GM20000 (cell line): ENCODE measurements at regions not wholly inside any gene's neighbourhood (a gene's known extent, or its start where the extent isn't known, plus 50 kb on each side); places are given as distances from the start of the nearest gene placed in this dataset.
"Not testable (repeated sequence)": the region's sequence is repeated elsewhere in the genome, so short reads cannot be mapped to it uniquely, and the experiment has no call there.

Experiments
- DNase-seq: peaks from one replicate; pipeline ENCODE4 v3.0.0; 2012; ENCODE audit warnings: low spot score
- CTCF ChIP-seq: IDR thresholded peaks from 2 replicates; pipeline ENCODE4 v1.5.1; 2012; ENCODE audit warnings: mild to moderate bottlenecking, control low read depth; ENCODE audit errors: extremely low read depth, missing control alignments

DNA sequence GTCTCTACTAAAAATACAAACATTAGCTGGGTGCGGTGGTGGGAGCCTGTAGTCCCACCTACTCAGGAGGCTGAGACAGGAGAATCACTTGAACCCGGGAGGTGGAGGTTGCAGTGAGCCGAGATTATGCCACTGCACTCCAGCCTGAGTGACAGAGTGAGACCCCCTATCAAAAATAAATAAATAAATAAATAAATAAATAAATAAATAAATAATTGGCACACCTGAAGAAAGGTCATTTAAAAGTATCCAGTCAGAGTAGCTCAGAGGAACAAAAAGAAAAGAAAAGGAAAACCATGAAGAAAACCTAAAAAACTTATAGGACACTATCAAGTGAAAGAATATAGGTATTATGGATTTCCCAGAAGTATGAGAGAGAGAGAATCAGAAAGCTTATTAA, 330.1 kb upstream of the AR start:
- not testable (repeated sequence) for DNase-seq

DNA sequence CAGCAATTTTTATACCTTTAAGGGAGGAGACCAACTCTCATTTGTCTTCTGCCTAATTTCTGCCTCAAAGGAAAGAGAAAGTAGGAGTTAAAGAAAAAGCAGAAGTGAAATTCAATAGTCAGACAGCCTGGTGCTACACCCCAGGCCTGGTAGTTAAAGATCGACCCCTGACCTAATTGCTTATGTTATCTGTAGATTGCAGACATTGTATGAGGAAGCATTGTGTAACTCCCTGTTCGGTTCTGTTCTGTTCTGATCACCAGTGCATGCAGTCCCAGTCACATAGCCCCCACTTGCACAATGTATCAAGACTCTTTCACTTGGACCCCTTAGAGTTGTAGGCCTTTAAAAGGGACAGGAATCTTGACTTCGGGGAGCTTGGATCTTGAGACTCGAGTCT, 335.9 kb upstream of the AR start:
- DNase-seq: no peak
- TF ChIP-seq CTCF: no peak

DNA sequence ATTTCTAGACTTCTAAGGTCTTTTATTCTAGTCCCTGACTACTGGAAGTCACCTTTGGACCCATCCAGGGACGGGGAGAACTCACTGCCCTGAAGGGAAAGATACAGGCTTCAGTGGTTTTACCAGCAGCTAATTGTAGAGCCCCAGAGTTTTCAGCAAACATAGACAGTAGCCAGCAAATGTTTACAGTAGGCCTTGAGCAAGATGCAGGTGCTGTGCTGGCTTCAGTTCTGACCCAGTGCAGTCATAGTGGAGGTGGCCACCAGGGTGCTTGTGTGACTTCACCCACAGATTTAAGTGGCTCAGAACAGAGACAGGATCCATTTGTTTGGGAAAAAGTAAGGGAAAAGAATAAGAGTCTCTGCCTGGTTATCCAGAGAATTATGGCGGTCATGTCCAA, 384.4 kb upstream of the AR start:
- DNase-seq: no peak
- TF ChIP-seq CTCF: no peak

- no peak for TF ChIP-seq CTCF
- no peak for DNase-seq
These were observed 429.2 kb upstream of the AR start for GRCh38 chrX:67114635-67115034.

- TF ChIP-seq CTCF: no peak
- DNase-seq: no peak
These were observed 438.1 kb upstream of the AR start for GRCh38 chrX:67105758-67106116.

DNA sequence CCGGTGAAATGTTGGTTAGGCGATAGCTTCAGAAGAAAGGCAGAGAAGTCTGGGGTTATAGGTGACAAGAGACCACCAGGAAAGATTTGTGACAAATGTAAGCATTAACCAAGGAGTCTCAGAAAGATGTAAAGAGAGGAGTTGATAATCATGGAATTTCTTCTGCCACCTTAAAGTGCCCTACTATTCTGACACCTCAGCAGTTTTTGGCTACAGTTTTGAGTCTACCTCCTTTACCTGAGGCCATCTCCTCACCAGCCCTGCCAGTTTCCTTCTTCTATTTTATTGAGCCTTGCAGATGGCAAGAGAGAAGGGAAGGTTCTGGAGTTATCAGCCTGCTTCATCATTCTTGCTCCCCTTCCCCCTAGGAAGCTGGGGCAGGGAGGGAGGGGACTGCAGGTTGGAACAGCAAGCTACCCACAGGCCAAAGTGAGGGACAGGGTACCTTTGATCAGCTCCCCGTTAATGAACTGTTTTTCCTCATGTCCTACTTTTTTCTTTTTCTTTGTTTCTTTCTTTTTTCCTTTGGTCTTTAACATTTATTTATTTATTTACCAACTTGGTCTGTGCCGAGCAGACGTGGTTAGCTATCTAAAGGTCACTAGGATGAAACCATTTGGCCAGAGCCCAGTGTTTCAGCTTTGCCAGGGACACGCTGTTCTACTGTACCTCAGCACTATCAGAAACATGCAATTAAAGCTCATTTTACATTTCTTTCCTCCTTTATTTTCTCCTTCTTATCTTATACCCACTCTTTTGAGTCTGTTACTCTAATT, 438.7 kb upstream of the AR start:
- no peak for TF ChIP-seq CTCF
- DNase-seq: no peak

DNA sequence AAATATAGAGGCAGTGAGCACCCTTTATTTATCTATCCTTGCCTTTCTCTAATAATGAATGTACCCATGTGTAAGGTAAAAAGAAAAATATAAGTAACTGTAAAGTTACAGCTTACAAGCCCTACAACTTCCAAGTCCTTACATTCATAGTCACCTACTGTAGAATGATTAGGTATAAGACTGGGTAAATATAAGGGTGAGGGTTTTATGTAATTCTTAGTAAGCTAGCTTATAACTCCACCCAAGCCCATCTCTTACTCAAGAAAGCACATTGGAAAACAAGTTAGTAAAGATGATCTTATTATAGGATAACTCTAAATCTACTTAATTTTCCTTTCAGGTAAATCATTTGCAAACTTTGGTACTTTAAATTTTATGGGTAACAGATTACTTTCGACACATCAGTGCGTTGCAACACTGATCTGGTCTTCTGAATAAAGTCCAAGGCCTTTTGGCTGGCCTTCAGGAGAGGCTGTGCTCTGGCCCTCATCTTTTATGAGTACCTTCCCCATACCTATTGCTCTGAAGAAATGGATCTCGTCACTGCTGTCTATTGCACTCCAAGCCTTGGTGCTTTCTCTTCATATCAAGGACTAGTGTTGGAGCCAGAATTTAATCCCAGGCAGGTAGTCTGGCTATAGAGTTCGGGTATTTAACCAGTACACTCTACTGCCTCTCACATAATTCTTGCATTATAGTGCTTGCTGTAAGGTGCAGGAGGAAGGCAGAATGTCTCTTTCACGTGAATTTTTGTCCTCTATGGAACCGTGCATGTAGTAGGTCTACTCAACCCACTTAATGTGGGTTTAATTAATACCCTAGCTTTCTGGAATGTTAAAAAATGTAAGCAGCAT, 443.6 kb upstream of the AR start:
- TF ChIP-seq CTCF: no peak
- no peak for DNase-seq
